Endothelial cell (in vitro differentiated cells): ENCODE measurements at regions not wholly inside any gene's neighbourhood (a gene's known extent, or its start where the extent isn't known, plus 50 kb on each side); places are given as distances from the start of the nearest gene placed in this dataset.

Experiments used
- DNase-seq: peaks from one replicate; pipeline ENCODE4 v3.0.0; 2021; ENCODE audit warnings: low spot score
- H3K27ac Mint-ChIP-seq: one replicate; pipeline ENCODE4 v1.8.0; 2021; ENCODE audit warnings: mixed read lengths, inconsistent platforms; ENCODE audit not compliant: unreplicated experiment
- H3K27me3 Mint-ChIP-seq: one replicate; pipeline ENCODE4 v1.8.0; 2021; ENCODE audit warnings: mild to moderate bottlenecking, moderate library complexity, mixed read lengths, inconsistent platforms; ENCODE audit not compliant: unreplicated experiment
- H3K36me3 Mint-ChIP-seq: one replicate; pipeline ENCODE4 v1.8.0; 2021; ENCODE audit warnings: mild to moderate bottlenecking, low read depth, mixed read lengths, inconsistent platforms; ENCODE audit not compliant: unreplicated experiment
- H3K4me1 Mint-ChIP-seq: one replicate; pipeline ENCODE4 v1.8.0; 2021; ENCODE audit warnings: mild to moderate bottlenecking, mixed read lengths, inconsistent platforms; ENCODE audit not compliant: unreplicated experiment
- H3K4me3 Mint-ChIP-seq: one replicate; pipeline ENCODE4 v1.8.0; 2021; ENCODE audit warnings: mild to moderate bottlenecking, mixed read lengths, inconsistent platforms; ENCODE audit not compliant: unreplicated experiment
- H3K9me3 Mint-ChIP-seq: one replicate; pipeline ENCODE4 v1.8.0; 2021; ENCODE audit warnings: mixed read lengths, inconsistent platforms; ENCODE audit not compliant: unreplicated experiment
- TF ChIP-seq, protein P1 (sequence below): fragments of 200-600 bp; sonication (generic); IDR thresholded peaks from one replicate; pipeline ENCODE4 v1.5.0; 2021; ENCODE audit warnings: antibody characterized with exemption; ENCODE audit not compliant: unreplicated experiment

- Mint-ChIP-seq H3K36me3 (no peaks in the 10 kb centered on the region), H3K27ac (no peak overlapping the region), H3K4me1 (no peaks in the 10 kb centered on the region), H3K4me3 (no peak overlapping the region), H3K27me3 (peaks cover 1% of the 10 kb centered on the region), H3K9me3 (no peaks in the 10 kb centered on the region)
- DNase-seq = no peak
- TF ChIP-seq, protein P1, sequence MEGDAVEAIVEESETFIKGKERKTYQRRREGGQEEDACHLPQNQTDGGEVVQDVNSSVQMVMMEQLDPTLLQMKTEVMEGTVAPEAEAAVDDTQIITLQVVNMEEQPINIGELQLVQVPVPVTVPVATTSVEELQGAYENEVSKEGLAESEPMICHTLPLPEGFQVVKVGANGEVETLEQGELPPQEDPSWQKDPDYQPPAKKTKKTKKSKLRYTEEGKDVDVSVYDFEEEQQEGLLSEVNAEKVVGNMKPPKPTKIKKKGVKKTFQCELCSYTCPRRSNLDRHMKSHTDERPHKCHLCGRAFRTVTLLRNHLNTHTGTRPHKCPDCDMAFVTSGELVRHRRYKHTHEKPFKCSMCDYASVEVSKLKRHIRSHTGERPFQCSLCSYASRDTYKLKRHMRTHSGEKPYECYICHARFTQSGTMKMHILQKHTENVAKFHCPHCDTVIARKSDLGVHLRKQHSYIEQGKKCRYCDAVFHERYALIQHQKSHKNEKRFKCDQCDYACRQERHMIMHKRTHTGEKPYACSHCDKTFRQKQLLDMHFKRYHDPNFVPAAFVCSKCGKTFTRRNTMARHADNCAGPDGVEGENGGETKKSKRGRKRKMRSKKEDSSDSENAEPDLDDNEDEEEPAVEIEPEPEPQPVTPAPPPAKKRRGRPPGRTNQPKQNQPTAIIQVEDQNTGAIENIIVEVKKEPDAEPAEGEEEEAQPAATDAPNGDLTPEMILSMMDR = no peak
These were observed 2291.6 kb upstream of the WWC1 start for GRCh38 chr5:165999693-166000320.

GRCh38 chr5:166004006-166004405 is 2287.4 kb upstream of the WWC1 start:
- Mint-ChIP-seq H3K4me3 (no peak overlapping the region), H3K27me3 (peaks cover 1% of the 10 kb centered on the region)
- no peak for DNase-seq

DNA sequence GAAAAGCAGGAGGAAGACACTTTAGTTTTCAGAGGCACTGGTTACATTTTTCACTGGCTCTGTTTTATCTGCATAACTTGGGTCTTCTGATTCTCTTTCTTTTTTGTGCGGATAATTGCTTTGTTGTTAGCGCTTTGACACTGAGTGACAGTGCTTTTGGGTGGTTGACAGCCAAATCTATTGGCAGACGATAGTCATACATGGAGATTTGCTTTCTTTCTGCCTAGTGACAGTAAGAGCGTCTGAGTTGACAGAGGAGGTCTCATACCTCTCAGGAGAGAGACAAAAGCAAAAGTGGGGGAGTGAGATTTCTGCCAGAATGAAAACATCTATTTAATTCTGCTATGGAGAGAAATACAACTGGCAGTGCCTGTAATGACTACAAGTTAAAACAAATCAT is 2278.0 kb upstream of the WWC1 start:
- no peak for DNase-seq
- Mint-ChIP-seq H3K27ac (no peak overlapping the region), H3K27me3 (peaks cover 2% of the 10 kb centered on the region), H3K9me3 (no peaks in the 10 kb centered on the region), H3K36me3 (no peaks in the 10 kb centered on the region), H3K4me1 (no peaks in the 10 kb centered on the region), H3K4me3 (no peak overlapping the region)
- TF ChIP-seq, protein P1 = no peak

More at GRCh38 chr5:166004006-166004405, 2287.4 kb upstream of the WWC1 start:
- Mint-ChIP-seq H3K4me1 (no peaks in the 10 kb centered on the region), H3K36me3 (no peaks in the 10 kb centered on the region), H3K27ac (no peak overlapping the region), H3K9me3 (no peaks in the 10 kb centered on the region)
- TF ChIP-seq, protein P1 = no peak

GRCh38 chr5:166014256-166014655 is 2277.2 kb upstream of the WWC1 start:
- Mint-ChIP-seq H3K9me3 (no peaks in the 10 kb centered on the region), H3K4me1 (no peaks in the 10 kb centered on the region), H3K36me3 (no peaks in the 10 kb centered on the region), H3K27ac (no peak overlapping the region), H3K27me3 (peaks cover 3% of the 10 kb centered on the region), H3K4me3 (no peak overlapping the region)
- TF ChIP-seq, protein P1 = no peak
- no peak for DNase-seq

DNA sequence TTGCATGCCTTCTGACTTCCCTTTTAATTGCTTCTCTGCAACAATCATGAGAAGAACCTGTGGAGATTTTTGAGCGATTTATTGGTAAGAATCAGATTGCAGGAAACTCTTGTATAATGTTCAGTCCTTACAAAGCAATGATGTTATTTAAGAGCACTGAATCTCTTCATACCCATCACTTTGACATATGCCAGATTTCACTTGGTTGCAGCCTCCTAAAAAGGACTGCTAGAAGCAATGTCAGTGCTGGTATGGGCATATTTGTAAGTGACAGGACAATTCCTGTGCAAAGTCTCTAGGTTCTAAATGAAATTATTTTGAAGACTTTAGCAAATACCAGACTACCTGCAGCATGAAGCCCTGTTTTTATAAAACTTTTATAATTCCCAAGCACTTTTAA is 2272.7 kb upstream of the WWC1 start:
- Mint-ChIP-seq H3K27me3 (peaks cover 1% of the 10 kb centered on the region), H3K4me3 (no peak overlapping the region), H3K36me3 (no peaks in the 10 kb centered on the region), H3K27ac (no peak overlapping the region), H3K4me1 (no peaks in the 10 kb centered on the region), H3K9me3 (no peaks in the 10 kb centered on the region)
- TF ChIP-seq, protein P1 = no peak
- DNase-seq = no peak
